K562 (cell line): ENCODE measurements at regions not wholly inside any gene's neighbourhood (a gene's known extent, or its start where the extent isn't known, plus 50 kb on each side); places are given as distances from the start of the nearest gene placed in this dataset.

Source experiments
- ATAC-seq: fragments of 200-7000 bp; cut with Tn5 transposase; 3 replicates; pipeline ENCODE4 v1.9.1; 2020; ENCODE audit warnings: moderate library complexity
- BruUV-seq: library from RNA; stranded (reverse); fragments of 400-500 nt; replicated peaks from 2 replicates; lab custom pipeline; 2021; lab: Mats Ljungman, UMichigan
- CTCF ChIA-PET: fragments of 300-600 bp; formaldehyde crosslinking; extraction: SDS; loops from one replicate; lab custom pipeline; 2021; ENCODE audit warnings: low intra/inter-chr PET ratio; lab: Yijun Ruan, JAX
- POLR2A ChIA-PET: fragments of 300-600, 350-650 bp; sonication (Branson Sonifier 250); formaldehyde crosslinking; extraction: SDS; loops from one replicate; lab custom pipeline; 2021; ENCODE audit warnings: antibody characterized with exemption, inconsistent platforms; lab: Yijun Ruan, JAX
- DNase-seq, 4 experiments: peaks; one replicate each; pipeline versions ENCODE4 v3.0.0 to v3.0.0-alpha.2; 2011 to 2018; ENCODE audit warnings: low spot score in 3 of 4, mixed read lengths in 3 of 4; ENCODE audit errors: extremely low read depth in 1 of 4
- FAIRE-seq: peaks from 2 replicates; lab custom pipeline; 2011; peaks lifted over from hg19 to GRCh38; lab: Jason Lieb, UNC
- H2AFZ ChIP-seq: 2 replicates; pipeline ENCODE4 v1.6.0; 2011; ENCODE audit warnings: low read depth, low read length, control low read depth, inconsistent platforms
- H3K27ac ChIP-seq: fragments of 200-600 bp; 3 replicates; pipeline ENCODE4 v1.8.0; 2011; ENCODE audit warnings: low read depth, mild to moderate bottlenecking, control low read depth, inconsistent platforms, low read length, moderate library complexity, mixed read lengths; ENCODE audit errors: extremely low read depth
- H3K27me3 ChIP-seq, 2 experiments: fragments of 300-600 bp in 1 of 2; 2 replicates in 1 of 2; 3 replicates in 1 of 2; pipeline versions ENCODE4 v1.6.0 to v1.8.0; 2011; ENCODE audit warnings: inconsistent platforms in 2 of 2, low read length in 2 of 2, mild to moderate bottlenecking in 1 of 2, mixed read lengths in 1 of 2, moderate library complexity in 1 of 2; ENCODE audit not compliant: control insufficient read depth in 2 of 2, insufficient read depth in 2 of 2
- H3K36me3 ChIP-seq: fragments of 300-600 bp; 3 replicates; pipeline ENCODE4 v1.8.0; 2011; ENCODE audit warnings: mild to moderate bottlenecking, low read length, inconsistent platforms; ENCODE audit not compliant: control insufficient read depth, insufficient read depth
- H3K4me1 ChIP-seq, 2 experiments: fragments of 200-600 bp in 1 of 2; replicated peaks in 1 of 2; 2 replicates in 1 of 2; 3 replicates in 1 of 2; pipeline versions ENCODE4 v1.5.1 to v1.8.0; 2011; ENCODE audit warnings: inconsistent platforms in 2 of 2, low read length in 2 of 2, mild to moderate bottlenecking in 1 of 2, mixed read lengths in 1 of 2, moderate library complexity in 1 of 2; ENCODE audit not compliant: control insufficient read depth in 2 of 2, insufficient read depth in 2 of 2
- H3K4me2 ChIP-seq: 2 replicates; pipeline ENCODE4 v1.6.1; 2011; ENCODE audit warnings: low read length, control low read depth, inconsistent platforms, mixed read lengths; ENCODE audit not compliant: insufficient read depth
- H3K4me3 ChIP-seq: fragments of 200-600 bp; sonication (generic), shearing (Covaris generic); 2 replicates; pipeline ENCODE4 v1.5.1; 2016; ENCODE audit warnings: control low read depth, inconsistent platforms
- H3K79me2 ChIP-seq: fragments of 200-600 bp; 3 replicates; pipeline ENCODE4 v1.8.0; 2011; ENCODE audit warnings: low read length, inconsistent platforms; ENCODE audit not compliant: control insufficient read depth, insufficient read depth
- H3K9ac ChIP-seq, 2 experiments: 2 replicates each; pipeline versions ENCODE4 v1.6.0 to v1.6.1; 2011; ENCODE audit warnings: low read depth in 2 of 2, low read length in 2 of 2, control low read depth in 1 of 2, inconsistent platforms in 1 of 2, mild to moderate bottlenecking in 1 of 2, mixed read lengths in 1 of 2; ENCODE audit not compliant: insufficient read depth in 1 of 2
- H3K9me1 ChIP-seq: one replicate; pipeline ENCODE4 v1.6.0; 2011; ENCODE audit warnings: inconsistent platforms, mild to moderate bottlenecking, low read length, moderate library complexity; ENCODE audit not compliant: control insufficient read depth, insufficient read depth
- H3K9me3 ChIP-seq: replicated peaks from 2 replicates; pipeline ENCODE4 v1.5.1; 2011; ENCODE audit warnings: low read depth, low read length, inconsistent platforms; ENCODE audit not compliant: control insufficient read depth, insufficient read depth
- H4K20me1 ChIP-seq: replicated peaks from 2 replicates; pipeline ENCODE4 v1.6.1; 2011; ENCODE audit warnings: low read length, inconsistent platforms, mixed read lengths; ENCODE audit not compliant: control insufficient read depth, insufficient read depth
- CBX3 ChIP-seq, 2 experiments: IDR thresholded peaks; 1 replicate in 1 of 2; 2 replicates in 1 of 2; pipeline ENCODE4 v1.6.1; 2012; ENCODE audit warnings: inconsistent platforms in 2 of 2, low read length in 2 of 2, borderline replicate concordance in 1 of 2, control low read depth in 1 of 2
- CTBP1 ChIP-seq: fragments of 450-650 bp; IDR thresholded peaks from 2 replicates; pipeline ENCODE4 v1.6.1; 2016; ENCODE audit warnings: borderline replicate concordance
- TEAD2 ChIP-seq: fragments of 450-650 bp; IDR thresholded peaks from 2 replicates; pipeline ENCODE4 v1.6.1; 2016; ENCODE audit warnings: missing genetic modification characterization, control low read depth, missing compliant biosample characterization
- TRIM25 ChIP-seq: fragments of 450-650 bp; IDR thresholded peaks from 2 replicates; pipeline ENCODE4 v1.7.0; 2016; ENCODE audit warnings: borderline replicate concordance
- ZBTB7A ChIP-seq: IDR thresholded peaks from 2 replicates; pipeline ENCODE4 v1.6.1; 2011; ENCODE audit warnings: low read depth, mild to moderate bottlenecking, low read length, moderate library complexity, borderline replicate concordance; ENCODE audit not compliant: control insufficient read depth
- ZNF696 ChIP-seq: fragments of 250-450 bp; sonication (Bioruptor Pico); conservative IDR thresholded peaks from 2 replicates; pipeline ENCODE4 v1.4.0; 2020; ENCODE audit warnings: mild to moderate bottlenecking, moderate library complexity
- WGBS: fragments of 100-300 bp; shearing (Covaris generic); methylation state at CpG from one replicate; pipeline ENCODE4 v1.1.6; 2016; ENCODE audit warnings: low coverage, mixed read lengths; ENCODE audit not compliant: insufficient coverage; ENCODE audit errors: missing lambda C conversion rate; 5-methylcytosine and 5-hydroxymethylcytosine counted together
- in situ Hi-C: fragments of 300-500 bp; cut with MboI; formaldehyde crosslinking; loops from 4 replicates; pipeline ENCODE4 v1.15.0; 2018; ENCODE audit warnings: inconsistent platforms, mixed read lengths
- intact Hi-C: fragments of 100-400 bp; cut with micrococcal nuclease; formaldehyde crosslinking; loops from 2 replicates; pipeline ENCODE4 v1.14.2; 2022

- peaks cover 4% of the 10 kb centered on the region; the same call in 1 of the 2 replicates for H4K20me1 ChIP-seq
- ChIA-PET CTCF (no interaction called here), POLR2A (interaction anchor here (1.3 kb wide), 1 partner anchor 9 kb away, joined by 3 read pairs; no protein-coding TSS in a partner anchor)
- BruUV-seq = no TSS peak
- H3K4me3 ChIP-seq = no peak overlapping the region
- intact Hi-C loops = loop anchor here (10.0 kb wide), 1 partner anchor 87 kb away; the partner anchor contains the start of gene RET
- H3K36me3 ChIP-seq = no peaks in the 10 kb centered on the region
- no peak overlapping the region for H3K4me2 ChIP-seq
- H3K27ac ChIP-seq = no peak overlapping the region
- no peak overlapping the region for H2AFZ ChIP-seq
- TF ChIP-seq TRIM25 (no peak), TEAD2 (tag) (no peak), CBX3 (IDR thresholded peaks at IDR 0.05; ENCODE audit: borderline replicate concordance in 1 of 2, low read length in 2 of 2) (no peak), ZNF696 (CRISPR knock-in tag) (no peak), ZBTB7A (no peak), CTBP1 (no peak)
- FAIRE-seq = no peak
- no peaks in the 10 kb centered on the region for H3K9me3 ChIP-seq
- peaks cover 3% of the 10 kb centered on the region for H3K9me1 ChIP-seq
- peaks cover 7 to 21% of the 10 kb centered on the region in 2 experiments; a peak in 3 of 5 replicates for H3K4me1 ChIP-seq
- H3K27me3 ChIP-seq = peaks cover 4 to 45% of the 10 kb centered on the region in 2 experiments; a peak in 3 of 5 replicates
- no peak overlapping the region for H3K9ac ChIP-seq
- 5% methylated on average over 7 of the region's 7 CpGs for WGBS
- no peaks in the 10 kb centered on the region for H3K79me2 ChIP-seq
- no peak for DNase-seq
- in situ Hi-C loops = no loop called here
- ATAC-seq = no peak
These were observed 88.8 kb upstream of the RET start for GRCh38 chr10:42988069-42988468.
